H1 (cell line): ENCODE measurements at regions not wholly inside any gene's neighbourhood (a gene's known extent, or its start where the extent isn't known, plus 50 kb on each side); places are given as distances from the start of the nearest gene placed in this dataset.

ENCODE experiments used
- CBX8 ChIP-seq: fragments of 300-800, 300-1000 bp; sonication (generic); IDR thresholded peaks from 2 replicates; pipeline ENCODE4 v1.7.1; 2016; ENCODE audit warnings: low read depth, low read length, borderline replicate concordance
- CTBP2 ChIP-seq: IDR thresholded peaks from 2 replicates; pipeline ENCODE4 v1.7.0; 2011; ENCODE audit warnings: borderline replicate concordance, mild to moderate bottlenecking, moderate library complexity, mixed read lengths, low read length; ENCODE audit not compliant: insufficient read depth, insufficient read length
- POLR2AphosphoS5 ChIP-seq: IDR thresholded peaks from 2 replicates; pipeline ENCODE4 v1.6.1; 2011; ENCODE audit warnings: low read depth, low read length
- RFX5 ChIP-seq: IDR thresholded peaks from 2 replicates; pipeline ENCODE4 v1.6.1; 2011; ENCODE audit warnings: low read depth, low read length, improper control_type of control experiment, borderline replicate concordance
- SP1 ChIP-seq: IDR thresholded peaks from 2 replicates; pipeline ENCODE4 v1.6.1; 2011; ENCODE audit warnings: low read depth, low read length

GRCh38 chrY:8033200-8033599 lies 1121.6 kb upstream of the AMELY start (continued):
- TF ChIP-seq POLR2AphosphoS5 (no peak), CBX8 (no peak), SP1 (no peak), RFX5 (no peak), CTBP2 (no peak)
